ENCODE measurements at regions not wholly inside any gene's neighbourhood (a gene's known extent, or its start where the extent isn't known, plus 50 kb on each side); places are given as distances from the start of the nearest gene placed in this dataset.
"Not testable (repeated sequence)": the region's sequence is repeated elsewhere in the genome, so short reads cannot be mapped to it uniquely, and the experiment has no call there.

GRCh38 chr1:186255266-186255665 lies 119.8 kb downstream of the TPR start:
- no peak for TF ChIP-seq CTCF (conservative IDR thresholded peaks at IDR 0.05)
- Mint-ChIP-seq H3K9me3 (peaks cover 10% of the 10 kb centered on the region), H3K27me3 (ENCODE audit: low read depth) (no peaks in the 10 kb centered on the region), H3K4me3 (no peak overlapping the region), H3K4me1 (peaks cover 3% of the 10 kb centered on the region), H3K36me3 (ENCODE audit: low read depth) (no peaks in the 10 kb centered on the region), H3K27ac (ENCODE audit: unreplicated experiment) (no peak overlapping the region)
- DNase-seq (ENCODE audit: low read depth, low spot score): no peak

GRCh38 chr1:186250529-186250928 lies 124.5 kb downstream of the TPR start:
- DNase-seq (ENCODE audit: low read depth, low spot score): no peak
- H3K9me3 Mint-ChIP-seq: peaks cover 11% of the 10 kb centered on the region
- no peak overlapping the region for H3K4me3 Mint-ChIP-seq
- no peak for TF ChIP-seq CTCF (conservative IDR thresholded peaks at IDR 0.05)
- peaks cover 3% of the 10 kb centered on the region for H3K4me1 Mint-ChIP-seq
- H3K27me3 Mint-ChIP-seq (ENCODE audit: low read depth): no peaks in the 10 kb centered on the region
- H3K27ac Mint-ChIP-seq (ENCODE audit: unreplicated experiment): no peak overlapping the region
- no peaks in the 10 kb centered on the region for H3K36me3 Mint-ChIP-seq (ENCODE audit: low read depth)

DNA sequence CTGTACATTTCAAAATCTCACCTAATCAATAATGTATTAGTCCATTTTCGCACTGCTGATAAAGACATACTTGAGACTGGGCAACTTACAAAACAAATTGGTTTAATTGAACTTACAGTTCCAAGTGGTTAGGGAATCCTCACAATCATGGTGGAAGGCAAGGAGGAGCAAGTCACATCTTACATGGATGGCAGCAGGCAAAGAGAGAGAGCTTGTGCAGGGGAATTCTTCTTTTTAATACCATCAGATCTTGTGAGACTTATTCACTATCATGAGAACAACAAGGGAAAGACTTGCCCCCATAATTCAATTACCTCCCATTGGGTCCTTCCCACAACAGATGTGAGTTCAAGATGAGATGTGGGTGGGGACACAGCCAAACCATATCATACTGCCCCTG lies 126.4 kb downstream of the TPR start:
- H3K4me1 Mint-ChIP-seq; H3K9me3 Mint-ChIP-seq; H3K27me3 Mint-ChIP-seq (ENCODE audit: low read depth); H3K4me3 Mint-ChIP-seq; H3K27ac Mint-ChIP-seq (ENCODE audit: unreplicated experiment); DNase-seq (ENCODE audit: low read depth, low spot score); H3K36me3 Mint-ChIP-seq (ENCODE audit: low read depth): not testable (repeated sequence)

- H3K27ac Mint-ChIP-seq (ENCODE audit: unreplicated experiment): no peak overlapping the region
- peak; percentile 33 for TF ChIP-seq CTCF (conservative IDR thresholded peaks at IDR 0.05)
- no peaks in the 10 kb centered on the region for H3K36me3 Mint-ChIP-seq (ENCODE audit: low read depth)
- H3K27me3 Mint-ChIP-seq (ENCODE audit: low read depth): no peaks in the 10 kb centered on the region
- no peaks in the 10 kb centered on the region for H3K4me1 Mint-ChIP-seq
- DNase-seq (ENCODE audit: low read depth, low spot score): no peak
- H3K4me3 Mint-ChIP-seq: no peak overlapping the region
- H3K9me3 Mint-ChIP-seq: peaks cover 6% of the 10 kb centered on the region
Measured at GRCh38 chr1:186244825-186245224, 130.2 kb downstream of the TPR start.

Data from neural crest cell (in vitro differentiated cells).